ENCODE measurements at regions not wholly inside any gene's neighbourhood (a gene's known extent, or its start where the extent isn't known, plus 50 kb on each side); places are given as distances from the start of the nearest gene placed in this dataset.

GRCh38 chr18:24947521-24948305 lies 404.3 kb downstream of the ZNF521 start:
- Mint-ChIP-seq H3K4me1 (no peaks in the 10 kb centered on the region), H3K27me3 (no peaks in the 10 kb centered on the region), H3K4me3 (no peak overlapping the region), H3K36me3 (no peaks in the 10 kb centered on the region), H3K9me3 (ENCODE audit: low read depth) (no peaks in the 10 kb centered on the region), H3K27ac (no peak overlapping the region)
- CTCF ChIA-PET = no interaction called here
- no peak for ATAC-seq
- no peak for DNase-seq

DNA sequence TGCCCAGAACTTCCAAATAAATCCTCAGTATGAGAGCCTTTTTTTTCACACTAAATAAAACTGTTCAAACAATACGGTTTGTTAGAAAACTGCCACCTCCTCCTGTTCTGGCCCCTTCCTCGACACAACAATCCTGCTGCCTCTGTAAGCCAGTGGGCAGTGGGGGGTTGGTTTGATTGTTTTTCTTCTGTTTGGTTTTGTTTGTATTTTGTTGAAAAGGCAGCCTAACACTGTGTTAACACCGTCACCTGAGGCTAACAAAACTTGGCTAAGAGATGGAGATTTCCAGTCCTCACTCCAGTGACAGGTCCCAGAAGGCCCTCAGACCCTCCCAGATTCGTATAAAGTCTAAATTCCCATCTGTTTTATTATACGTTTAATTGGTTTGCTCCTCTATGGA lies 402.1 kb downstream of the ZNF521 start:
- H3K27me3 Mint-ChIP-seq = no peaks in the 10 kb centered on the region
- no peak overlapping the region for H3K4me3 Mint-ChIP-seq
- no peaks in the 10 kb centered on the region for H3K9me3 Mint-ChIP-seq (ENCODE audit: low read depth)
- ATAC-seq (no peak), DNase-seq (no peak)
- no peak overlapping the region for H3K27ac Mint-ChIP-seq
- H3K36me3 Mint-ChIP-seq = no peaks in the 10 kb centered on the region
- H3K4me1 Mint-ChIP-seq = no peaks in the 10 kb centered on the region
- CTCF ChIA-PET = no interaction called here

- DNase-seq = no peak
- CTCF ChIA-PET = no interaction called here
- Mint-ChIP-seq H3K27me3 (no peaks in the 10 kb centered on the region), H3K9me3 (ENCODE audit: low read depth) (no peaks in the 10 kb centered on the region), H3K4me1 (no peaks in the 10 kb centered on the region), H3K36me3 (no peaks in the 10 kb centered on the region), H3K27ac (no peak overlapping the region), H3K4me3 (no peak overlapping the region)
- no peak for ATAC-seq
Measured at GRCh38 chr18:24954341-24954740, 397.6 kb downstream of the ZNF521 start.

DNA sequence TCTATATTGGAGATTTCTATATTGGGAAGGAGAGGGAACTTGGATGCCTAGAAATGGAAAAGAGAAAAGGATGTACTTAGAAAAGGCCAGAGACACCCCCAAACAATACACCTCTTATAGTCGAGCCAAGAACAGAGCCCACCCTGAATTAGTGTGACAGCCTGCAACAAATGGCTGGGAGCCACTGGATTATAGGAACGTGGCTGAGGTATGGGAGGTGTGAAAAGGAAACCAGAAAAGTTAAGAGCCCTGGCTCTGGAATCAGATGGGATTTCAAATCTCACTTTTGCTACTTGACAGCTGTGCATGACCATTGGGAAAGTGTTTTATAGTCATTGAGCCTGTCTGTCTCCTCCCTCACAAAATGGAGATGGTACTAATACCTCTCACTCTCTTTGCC lies 394.0 kb downstream of the ZNF521 start:
- DNase-seq (no peak), ATAC-seq (no peak)
- Mint-ChIP-seq H3K27ac (no peak overlapping the region), H3K4me1 (no peaks in the 10 kb centered on the region), H3K36me3 (no peaks in the 10 kb centered on the region), H3K4me3 (no peak overlapping the region), H3K9me3 (ENCODE audit: low read depth) (no peaks in the 10 kb centered on the region), H3K27me3 (no peaks in the 10 kb centered on the region)
- CTCF ChIA-PET = no interaction called here

DNA sequence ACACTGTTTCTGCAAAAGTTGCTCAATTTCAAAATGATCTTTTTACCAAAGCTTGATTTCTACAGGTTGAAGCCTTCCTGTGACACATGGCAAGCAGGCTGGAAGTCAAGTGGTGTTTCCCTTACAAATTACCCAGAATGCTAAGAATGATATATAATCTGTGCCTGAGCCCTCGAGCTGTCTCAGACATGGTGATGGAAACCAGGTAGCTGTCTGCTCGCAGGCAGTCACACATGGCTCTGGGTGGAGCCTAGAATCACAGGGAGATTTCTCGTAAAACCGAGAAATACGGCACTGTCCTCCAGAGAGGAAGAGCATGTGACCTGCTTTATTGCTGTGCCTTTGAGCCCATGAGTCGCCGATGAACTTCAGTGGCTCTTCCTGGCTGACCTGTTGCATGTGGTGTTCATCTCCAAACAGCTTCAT lies 392.9 kb downstream of the ZNF521 start:
- ATAC-seq (no peak), DNase-seq (no peak)
- no peak overlapping the region for H3K4me3 Mint-ChIP-seq
- H3K27ac Mint-ChIP-seq = no peak overlapping the region
- H3K36me3 Mint-ChIP-seq = no peaks in the 10 kb centered on the region
- CTCF ChIA-PET = no interaction called here
- H3K4me1 Mint-ChIP-seq = no peaks in the 10 kb centered on the region
- no peaks in the 10 kb centered on the region for H3K27me3 Mint-ChIP-seq
- H3K9me3 Mint-ChIP-seq (ENCODE audit: low read depth) = no peaks in the 10 kb centered on the region

DNA sequence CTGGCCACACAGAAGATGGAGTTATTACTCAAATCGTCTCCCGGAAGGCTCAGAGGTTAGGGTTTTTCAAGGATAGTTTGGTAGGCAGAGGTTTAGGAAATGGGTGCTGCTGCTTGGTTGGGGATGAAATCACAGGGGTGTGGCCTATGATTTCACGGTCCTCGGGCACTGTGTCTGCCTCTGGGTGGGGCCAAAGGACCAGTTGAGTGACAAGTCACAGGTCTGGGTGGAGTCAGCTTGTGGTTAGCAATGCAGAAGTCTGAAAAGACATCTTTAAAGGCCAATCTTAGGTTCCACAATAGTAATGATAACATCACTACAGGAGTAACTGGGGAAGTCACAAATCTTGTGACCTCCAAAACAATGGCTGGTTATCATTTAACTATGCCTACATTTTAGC lies 387.8 kb downstream of the ZNF521 start:
- Mint-ChIP-seq H3K36me3 (no peaks in the 10 kb centered on the region), H3K9me3 (ENCODE audit: low read depth) (no peaks in the 10 kb centered on the region), H3K27ac (no peak overlapping the region), H3K27me3 (no peaks in the 10 kb centered on the region), H3K4me1 (no peaks in the 10 kb centered on the region), H3K4me3 (no peak overlapping the region)
- DNase-seq (no peak), ATAC-seq (no peak)
- CTCF ChIA-PET = no interaction called here

DNA sequence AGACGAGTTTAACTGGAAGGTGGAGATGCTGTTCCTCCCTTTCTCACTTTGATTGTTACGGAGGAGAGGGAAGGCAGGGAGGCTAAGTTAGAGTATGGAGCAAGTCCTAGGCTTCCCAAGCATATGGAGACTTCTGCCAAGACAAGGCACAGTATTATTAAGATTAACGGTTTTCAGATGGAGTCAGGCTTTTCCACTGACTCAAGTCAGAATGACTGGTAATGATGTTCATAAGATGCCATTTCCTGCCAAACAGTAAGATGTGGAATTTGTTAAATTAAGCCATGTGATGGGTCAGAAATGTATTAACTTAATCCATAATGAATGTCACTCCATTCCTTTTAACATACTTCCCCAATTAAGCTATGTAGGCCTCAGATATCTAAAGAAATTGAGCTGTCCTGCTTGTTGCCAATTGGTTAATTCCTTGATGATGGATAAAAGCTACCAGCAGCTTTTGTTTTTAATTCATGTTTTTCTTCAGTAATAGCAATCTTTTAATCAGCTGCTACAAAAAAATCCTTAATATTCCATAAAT lies 383.7 kb downstream of the ZNF521 start:
- CTCF ChIA-PET = no interaction called here
- no peaks in the 10 kb centered on the region for H3K36me3 Mint-ChIP-seq
- ATAC-seq = no peak
- no peak overlapping the region for H3K4me3 Mint-ChIP-seq
- peaks cover 3% of the 10 kb centered on the region for H3K9me3 Mint-ChIP-seq (ENCODE audit: low read depth)
- H3K27me3 Mint-ChIP-seq = no peaks in the 10 kb centered on the region
- DNase-seq = no peak
- H3K27ac Mint-ChIP-seq = no peak overlapping the region
- H3K4me1 Mint-ChIP-seq = no peaks in the 10 kb centered on the region

GRCh38 chr18:24972577-24972976 lies 379.4 kb downstream of the ZNF521 start:
- CTCF ChIA-PET = no interaction called here
- no peak for ATAC-seq

DNA sequence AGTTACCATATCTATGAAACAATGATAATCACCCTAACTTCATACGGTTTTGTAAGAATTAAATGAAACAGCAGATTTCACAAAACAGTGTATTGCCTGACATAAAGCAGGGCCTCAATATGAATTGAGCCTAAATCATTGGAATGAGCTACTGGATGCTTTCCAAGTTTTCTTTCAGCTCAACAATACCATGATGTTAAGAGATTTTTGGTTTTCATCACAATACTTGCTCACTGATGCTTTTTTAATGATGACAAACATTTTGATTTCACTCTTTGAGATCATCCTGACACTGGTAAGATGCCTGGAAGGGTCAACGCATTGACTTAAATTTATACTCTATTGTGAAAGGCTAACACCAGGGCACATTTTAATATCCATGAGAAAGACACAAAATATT lies 377.5 kb downstream of the ZNF521 start:
- DNase-seq (no peak), ATAC-seq (no peak)
- Mint-ChIP-seq H3K27me3 (no peaks in the 10 kb centered on the region), H3K36me3 (no peaks in the 10 kb centered on the region), H3K4me3 (no peak overlapping the region), H3K9me3 (ENCODE audit: low read depth) (peaks cover 3% of the 10 kb centered on the region), H3K4me1 (no peaks in the 10 kb centered on the region), H3K27ac (no peak overlapping the region)
- CTCF ChIA-PET = no interaction called here

More at GRCh38 chr18:24972577-24972976, 379.4 kb downstream of the ZNF521 start:
- H3K27ac Mint-ChIP-seq = no peak overlapping the region
- no peaks in the 10 kb centered on the region for H3K36me3 Mint-ChIP-seq
- no peaks in the 10 kb centered on the region for H3K4me1 Mint-ChIP-seq
- peaks cover 3% of the 10 kb centered on the region for H3K9me3 Mint-ChIP-seq (ENCODE audit: low read depth)
- no peak for DNase-seq
- H3K27me3 Mint-ChIP-seq = no peaks in the 10 kb centered on the region
- H3K4me3 Mint-ChIP-seq = no peak overlapping the region

GRCh38 chr18:24975496-24976372 lies 376.2 kb downstream of the ZNF521 start:
- H3K27ac Mint-ChIP-seq = no peak overlapping the region
- CTCF ChIA-PET = no interaction called here
- ATAC-seq (no peak), DNase-seq (no peak)
- H3K36me3 Mint-ChIP-seq = no peaks in the 10 kb centered on the region
- no peak overlapping the region for H3K4me3 Mint-ChIP-seq
- no peaks in the 10 kb centered on the region for H3K4me1 Mint-ChIP-seq
- H3K27me3 Mint-ChIP-seq = no peaks in the 10 kb centered on the region
- no peaks in the 10 kb centered on the region for H3K9me3 Mint-ChIP-seq (ENCODE audit: low read depth)

GRCh38 chr18:24976502-24976901 lies 375.5 kb downstream of the ZNF521 start:
- CTCF ChIA-PET = no interaction called here
- Mint-ChIP-seq H3K27me3 (no peaks in the 10 kb centered on the region), H3K36me3 (no peaks in the 10 kb centered on the region), H3K9me3 (ENCODE audit: low read depth) (no peaks in the 10 kb centered on the region), H3K27ac (no peak overlapping the region), H3K4me3 (no peak overlapping the region), H3K4me1 (no peaks in the 10 kb centered on the region)
- DNase-seq = no peak
- ATAC-seq = no peak

DNA sequence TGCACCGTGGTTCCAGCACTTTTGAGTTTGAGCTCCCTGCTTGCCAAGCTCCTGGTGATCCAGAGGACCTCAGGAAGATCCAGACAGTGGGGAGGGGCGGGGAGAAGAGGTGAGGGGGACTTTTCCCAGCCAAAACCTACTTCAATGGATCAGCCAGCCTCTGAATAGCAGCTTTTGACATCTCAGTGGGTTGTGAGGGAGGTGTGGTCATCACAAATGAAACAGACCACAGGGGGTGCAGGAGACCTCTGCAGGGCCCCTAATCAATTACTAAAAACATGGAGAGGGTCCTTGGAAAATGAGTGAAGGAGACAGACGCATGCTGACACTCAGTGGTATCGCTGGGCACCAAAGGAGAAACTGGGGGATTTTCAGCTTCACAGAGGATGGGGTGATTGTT lies 372.7 kb downstream of the ZNF521 start:
- H3K4me3 Mint-ChIP-seq = no peak overlapping the region
- ATAC-seq = no peak

GRCh38 chr18:24982831-24983230 lies 369.1 kb downstream of the ZNF521 start:
- Mint-ChIP-seq H3K27me3 (no peaks in the 10 kb centered on the region), H3K36me3 (no peaks in the 10 kb centered on the region), H3K27ac (no peak overlapping the region), H3K4me3 (no peak overlapping the region), H3K9me3 (ENCODE audit: low read depth) (no peaks in the 10 kb centered on the region), H3K4me1 (no peaks in the 10 kb centered on the region)
- DNase-seq (no peak), ATAC-seq (no peak)
- CTCF ChIA-PET = no interaction called here

More for the DNA sequence above, 372.7 kb downstream of the ZNF521 start:
- DNase-seq = no peak
- no peaks in the 10 kb centered on the region for H3K27me3 Mint-ChIP-seq
- no peaks in the 10 kb centered on the region for H3K4me1 Mint-ChIP-seq
- no peak overlapping the region for H3K27ac Mint-ChIP-seq
- H3K9me3 Mint-ChIP-seq (ENCODE audit: low read depth) = no peaks in the 10 kb centered on the region
- H3K36me3 Mint-ChIP-seq = no peaks in the 10 kb centered on the region
- CTCF ChIA-PET = no interaction called here

DNA sequence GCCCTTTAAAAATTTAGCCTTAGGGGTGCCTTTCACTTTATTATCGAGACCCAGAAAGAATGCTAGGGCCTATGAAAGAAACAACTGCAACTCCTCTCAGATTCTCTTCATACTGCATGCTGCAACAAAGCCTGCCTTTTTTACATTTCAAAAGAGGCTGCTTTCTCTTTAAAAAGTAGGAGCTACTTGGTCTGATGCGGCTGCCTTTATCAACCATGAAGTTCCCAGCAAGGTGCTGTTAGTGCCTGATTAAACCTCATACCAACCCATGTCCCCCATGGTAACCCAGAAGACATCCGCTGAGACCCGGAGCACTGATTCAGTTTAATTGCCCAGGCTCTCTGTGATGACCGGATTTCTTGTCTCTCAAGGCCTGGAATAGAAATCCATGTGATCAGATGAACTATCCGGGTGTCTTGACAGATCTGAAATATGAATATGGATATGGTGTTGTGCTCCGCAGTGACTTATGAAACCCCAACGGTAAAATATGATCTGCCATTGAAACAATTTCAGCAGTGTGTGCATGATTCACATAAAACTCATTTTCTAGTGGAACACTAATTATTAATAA lies 368.3 kb downstream of the ZNF521 start:
- no peaks in the 10 kb centered on the region for H3K36me3 Mint-ChIP-seq
- DNase-seq (no peak), ATAC-seq (no peak)
- no peak overlapping the region for H3K27ac Mint-ChIP-seq
- no peak overlapping the region for H3K4me3 Mint-ChIP-seq
- no peaks in the 10 kb centered on the region for H3K27me3 Mint-ChIP-seq
- CTCF ChIA-PET = no interaction called here
- no peaks in the 10 kb centered on the region for H3K9me3 Mint-ChIP-seq (ENCODE audit: low read depth)
- no peaks in the 10 kb centered on the region for H3K4me1 Mint-ChIP-seq

Measured in activated CD8-positive, alpha-beta memory T cell treated with anti-CD3 and anti-CD28 coated beads, Interleukin-2, amount 10 ng/mL, durations not matched to agents 7 days and 5 days (primary cell).